ENCODE measurements at regions not wholly inside any gene's neighbourhood (a gene's known extent, or its start where the extent isn't known, plus 50 kb on each side); places are given as distances from the start of the nearest gene placed in this dataset.

DNA sequence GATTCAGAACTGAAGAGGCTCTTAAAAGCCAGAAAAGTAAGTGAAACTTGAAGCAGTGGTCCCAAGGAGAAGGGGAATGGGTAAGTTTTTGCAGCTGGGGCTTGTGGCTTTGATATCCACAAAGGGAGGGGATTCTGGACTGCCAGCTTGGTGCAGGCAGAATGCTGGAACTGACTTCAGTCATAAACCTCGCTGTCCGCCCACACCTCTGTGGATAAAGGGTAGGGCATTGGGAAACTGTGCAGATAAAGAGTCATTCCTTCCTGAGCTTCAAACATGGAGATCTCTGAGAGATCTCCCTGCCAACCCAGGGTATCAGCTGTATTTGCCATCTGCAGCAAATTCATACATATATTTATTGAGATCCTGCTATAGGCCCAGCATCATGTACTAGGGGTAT is 124.3 kb upstream of the OR9Q1 start:
- H3K27me3 Mint-ChIP-seq (ENCODE audit: unreplicated experiment): no peaks in the 10 kb centered on the region
- H3K4me1 Mint-ChIP-seq (ENCODE audit: low read depth, unreplicated experiment): no peaks in the 10 kb centered on the region
- H3K27ac Mint-ChIP-seq (ENCODE audit: unreplicated experiment): no peak overlapping the region
- H3K9me3 Mint-ChIP-seq (ENCODE audit: unreplicated experiment): peaks cover 1% of the 10 kb centered on the region
- DNase-seq: no peak
- no peaks in the 10 kb centered on the region for H3K36me3 Mint-ChIP-seq (ENCODE audit: unreplicated experiment)
- TF ChIP-seq, protein P1, sequence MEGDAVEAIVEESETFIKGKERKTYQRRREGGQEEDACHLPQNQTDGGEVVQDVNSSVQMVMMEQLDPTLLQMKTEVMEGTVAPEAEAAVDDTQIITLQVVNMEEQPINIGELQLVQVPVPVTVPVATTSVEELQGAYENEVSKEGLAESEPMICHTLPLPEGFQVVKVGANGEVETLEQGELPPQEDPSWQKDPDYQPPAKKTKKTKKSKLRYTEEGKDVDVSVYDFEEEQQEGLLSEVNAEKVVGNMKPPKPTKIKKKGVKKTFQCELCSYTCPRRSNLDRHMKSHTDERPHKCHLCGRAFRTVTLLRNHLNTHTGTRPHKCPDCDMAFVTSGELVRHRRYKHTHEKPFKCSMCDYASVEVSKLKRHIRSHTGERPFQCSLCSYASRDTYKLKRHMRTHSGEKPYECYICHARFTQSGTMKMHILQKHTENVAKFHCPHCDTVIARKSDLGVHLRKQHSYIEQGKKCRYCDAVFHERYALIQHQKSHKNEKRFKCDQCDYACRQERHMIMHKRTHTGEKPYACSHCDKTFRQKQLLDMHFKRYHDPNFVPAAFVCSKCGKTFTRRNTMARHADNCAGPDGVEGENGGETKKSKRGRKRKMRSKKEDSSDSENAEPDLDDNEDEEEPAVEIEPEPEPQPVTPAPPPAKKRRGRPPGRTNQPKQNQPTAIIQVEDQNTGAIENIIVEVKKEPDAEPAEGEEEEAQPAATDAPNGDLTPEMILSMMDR (IDR thresholded peaks at IDR 0.05; ENCODE audit: partially characterized antibody, unreplicated experiment): no peak
- no peak overlapping the region for H3K4me3 Mint-ChIP-seq (ENCODE audit: unreplicated experiment)

DNA sequence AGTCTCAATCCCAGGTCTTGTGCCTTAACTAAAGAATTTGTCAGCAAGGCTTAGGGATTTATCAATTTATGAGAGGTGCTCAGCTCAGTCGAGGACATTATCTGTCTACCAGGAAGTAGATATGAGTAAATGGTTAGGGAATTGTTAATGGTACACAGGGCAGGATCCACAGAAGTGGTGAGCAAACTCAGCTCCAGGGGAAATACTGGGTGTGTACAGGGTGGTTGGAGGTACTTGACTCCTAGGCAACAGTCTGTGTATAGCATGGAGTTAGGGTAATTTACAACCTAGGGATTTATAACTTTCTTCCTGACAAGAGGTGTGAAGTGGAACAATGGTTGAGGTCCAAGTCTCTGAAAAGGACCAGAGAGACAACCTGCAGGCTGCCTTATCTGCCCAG is 123.4 kb upstream of the OR9Q1 start:
- Mint-ChIP-seq H3K4me3 (ENCODE audit: unreplicated experiment) (no peak overlapping the region), H3K9me3 (ENCODE audit: unreplicated experiment) (peaks cover 1% of the 10 kb centered on the region), H3K4me1 (ENCODE audit: low read depth, unreplicated experiment) (no peaks in the 10 kb centered on the region)

DNA sequence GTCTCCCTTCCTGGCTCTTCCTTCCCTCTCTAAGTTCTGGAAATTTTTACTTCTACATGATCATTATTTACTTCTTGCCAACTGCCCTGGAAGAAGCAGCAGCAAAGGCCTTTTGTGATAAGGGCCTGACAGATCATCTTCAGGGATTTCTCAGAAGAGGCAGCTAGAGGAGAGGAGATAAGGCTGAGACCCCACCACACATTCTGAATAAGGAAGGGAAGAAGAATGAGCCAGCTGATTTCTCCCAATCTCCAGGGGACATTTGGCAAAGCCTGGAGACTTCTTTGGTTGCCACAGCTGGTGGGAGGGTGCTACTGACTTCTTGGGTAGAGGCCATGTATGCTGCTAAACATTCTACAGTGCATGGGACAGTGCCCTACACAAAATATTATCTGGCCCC is 122.4 kb upstream of the OR9Q1 start:
- Mint-ChIP-seq H3K9me3 (ENCODE audit: unreplicated experiment) (peaks cover 1% of the 10 kb centered on the region), H3K4me3 (ENCODE audit: unreplicated experiment) (no peak overlapping the region), H3K4me1 (ENCODE audit: low read depth, unreplicated experiment) (no peaks in the 10 kb centered on the region), H3K36me3 (ENCODE audit: unreplicated experiment) (no peaks in the 10 kb centered on the region), H3K27me3 (ENCODE audit: unreplicated experiment) (no peaks in the 10 kb centered on the region), H3K27ac (ENCODE audit: unreplicated experiment) (no peak overlapping the region)
- DNase-seq: no peak
- TF ChIP-seq, protein P1 (IDR thresholded peaks at IDR 0.05; ENCODE audit: partially characterized antibody, unreplicated experiment): no peak

More for the DNA sequence above, 123.4 kb upstream of the OR9Q1 start:
- Mint-ChIP-seq H3K36me3 (ENCODE audit: unreplicated experiment) (no peaks in the 10 kb centered on the region), H3K27me3 (ENCODE audit: unreplicated experiment) (no peaks in the 10 kb centered on the region), H3K27ac (ENCODE audit: unreplicated experiment) (no peak overlapping the region)
- TF ChIP-seq, protein P1 (IDR thresholded peaks at IDR 0.05; ENCODE audit: partially characterized antibody, unreplicated experiment): no peak
- no peak for DNase-seq

DNA sequence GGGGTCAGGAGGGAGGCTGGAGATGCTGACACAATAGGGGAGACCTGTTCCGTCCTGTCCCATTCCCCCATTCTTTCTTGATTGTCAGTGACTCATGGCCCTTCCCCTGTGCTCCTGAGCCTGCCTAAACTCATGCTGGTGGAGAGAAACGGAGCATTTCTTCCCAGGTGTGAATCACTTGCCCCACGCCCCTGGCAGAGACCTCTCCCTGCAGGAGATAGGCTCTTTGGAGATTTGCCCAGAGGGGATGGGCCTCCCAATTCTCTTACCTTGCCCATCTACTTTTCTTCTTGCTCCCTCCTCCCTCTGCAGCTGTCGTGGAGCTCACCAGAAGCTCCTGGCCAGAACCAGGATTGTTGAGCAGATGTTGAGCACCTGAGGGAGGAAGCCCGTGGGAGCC is 121.9 kb upstream of the OR9Q1 start:
- Mint-ChIP-seq H3K27me3 (ENCODE audit: unreplicated experiment) (no peaks in the 10 kb centered on the region), H3K27ac (ENCODE audit: unreplicated experiment) (no peak overlapping the region)

DNA sequence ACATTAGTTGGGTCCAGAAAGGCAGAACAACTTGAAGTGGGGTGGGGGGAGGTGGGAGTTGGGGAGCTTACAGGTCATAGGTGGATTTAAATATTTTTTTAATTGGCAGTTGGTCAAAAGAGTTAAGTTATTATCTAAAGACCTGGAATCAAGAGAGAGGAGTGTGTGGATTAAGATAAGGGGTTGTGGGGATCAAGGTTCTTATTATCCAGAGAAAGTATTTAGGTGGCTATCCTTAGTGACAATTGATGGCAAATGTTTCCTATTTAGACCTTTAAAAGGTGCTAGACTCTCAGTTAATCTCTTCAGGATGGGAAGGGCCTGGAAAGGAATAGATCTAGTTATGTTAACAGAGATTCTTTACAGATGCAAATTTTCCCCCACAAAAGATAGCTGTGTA is 120.7 kb upstream of the OR9Q1 start:
- no peak for DNase-seq
- no peaks in the 10 kb centered on the region for H3K27me3 Mint-ChIP-seq (ENCODE audit: unreplicated experiment)
- no peaks in the 10 kb centered on the region for H3K9me3 Mint-ChIP-seq (ENCODE audit: unreplicated experiment)
- H3K36me3 Mint-ChIP-seq (ENCODE audit: unreplicated experiment): no peaks in the 10 kb centered on the region
- no peak overlapping the region for H3K4me3 Mint-ChIP-seq (ENCODE audit: unreplicated experiment)
- TF ChIP-seq, protein P1 (IDR thresholded peaks at IDR 0.05; ENCODE audit: partially characterized antibody, unreplicated experiment): no peak
- no peaks in the 10 kb centered on the region for H3K4me1 Mint-ChIP-seq (ENCODE audit: low read depth, unreplicated experiment)
- no peak overlapping the region for H3K27ac Mint-ChIP-seq (ENCODE audit: unreplicated experiment)

More for the DNA sequence above, 121.9 kb upstream of the OR9Q1 start:
- DNase-seq: no peak
- peaks cover 1% of the 10 kb centered on the region for H3K9me3 Mint-ChIP-seq (ENCODE audit: unreplicated experiment)
- H3K4me3 Mint-ChIP-seq (ENCODE audit: unreplicated experiment): no peak overlapping the region
- TF ChIP-seq, protein P1 (IDR thresholded peaks at IDR 0.05; ENCODE audit: partially characterized antibody, unreplicated experiment): no peak
- no peaks in the 10 kb centered on the region for H3K4me1 Mint-ChIP-seq (ENCODE audit: low read depth, unreplicated experiment)
- no peaks in the 10 kb centered on the region for H3K36me3 Mint-ChIP-seq (ENCODE audit: unreplicated experiment)

All from glutamatergic neuron (in vitro differentiated cells).